Lower leg skin (tissue), 4 donors: ENCODE measurements at regions not wholly inside any gene's neighbourhood (a gene's known extent, or its start where the extent isn't known, plus 50 kb on each side); places are given as distances from the start of the nearest gene placed in this dataset.

Experiments used
- DNase-seq, 2 donors: peaks; one replicate each; pipeline ENCODE4 v3.0.0-alpha.2; 2019; ENCODE audit warnings: low spot score in 2 of 2
- H3K4me3 ChIP-seq: fragments of 200-600 bp; sonication (generic); 2 replicates; pipeline ENCODE4 v1.5.1; 2017; ENCODE audit warnings: mild to moderate bottlenecking, low read depth; ENCODE audit not compliant: poor library complexity, severe bottlenecking
- CTCF ChIP-seq, 3 donors: fragments of 450-650 bp; IDR thresholded peaks; one replicate each; pipeline ENCODE4 v1.5.1; 2016; ENCODE audit warnings: antibody characterized with exemption in 3 of 3, mild to moderate bottlenecking in 3 of 3, moderate library complexity in 2 of 3
- POLR2A ChIP-seq, 2 donors: fragments of 450-650 bp; IDR thresholded peaks; one replicate each; pipeline ENCODE4 v1.6.1; 2016 to 2017; ENCODE audit warnings: antibody characterized with exemption in 2 of 2, mild to moderate bottlenecking in 1 of 2, moderate library complexity in 1 of 2
- WGBS, 2 donors: methylation state at CpG; one replicate each; pipeline ENCODE4 v1.1.5; 2018; 5-methylcytosine and 5-hydroxymethylcytosine counted together
- intact Hi-C: fragments of 100-400 bp; cut with DNase I; formaldehyde crosslinking; loops from one replicate; pipeline ENCODE4 v1.15.0; 2023; ENCODE audit warnings: low total_unique reads

- intact Hi-C loops = no loop called here
These were observed 613.0 kb upstream of the B3GALT2 start for GRCh38 chr1:193799371-193799770.

GRCh38 chr1:193794239-193794638 lies 607.8 kb upstream of the B3GALT2 start:
- intact Hi-C loops = no loop called here
- TF ChIP-seq POLR2A (IDR thresholded peaks at IDR 0.05) = no peak
- no peak for TF ChIP-seq CTCF (IDR thresholded peaks at IDR 0.05)
- 67 to 69% methylated on average over 4 of the region's 4 CpGs for WGBS, 2 donors

More at GRCh38 chr1:193799371-193799770, 613.0 kb upstream of the B3GALT2 start:
- DNase-seq = no peak
- TF ChIP-seq CTCF (IDR thresholded peaks at IDR 0.05) = no peak
- no peak for TF ChIP-seq POLR2A (IDR thresholded peaks at IDR 0.05)
- 91 to 95% methylated on average over 2 of the region's 2 CpGs for WGBS, 2 donors
- no peak overlapping the region for H3K4me3 ChIP-seq

GRCh38 chr1:193791746-193792145 lies 605.3 kb upstream of the B3GALT2 start:
- TF ChIP-seq POLR2A (IDR thresholded peaks at IDR 0.05) = no peak
- TF ChIP-seq CTCF (IDR thresholded peaks at IDR 0.05) = no peak
- no peak overlapping the region for H3K4me3 ChIP-seq
- 63 to 74% methylated on average over 3 of the region's 3 CpGs for WGBS, 2 donors
- intact Hi-C loops = no loop called here
- DNase-seq = no peak

More at GRCh38 chr1:193794239-193794638, 607.8 kb upstream of the B3GALT2 start:
- no peak overlapping the region for H3K4me3 ChIP-seq
- DNase-seq = no peak

- TF ChIP-seq POLR2A (IDR thresholded peaks at IDR 0.05) (no peak), CTCF (IDR thresholded peaks at IDR 0.05) (no peak)
- no peak overlapping the region for H3K4me3 ChIP-seq
- intact Hi-C loops = no loop called here
- DNase-seq = no peak
- WGBS, 2 donors = 46 to 86% methylated on average over 2 of the region's 2 CpGs
These were observed 600.6 kb upstream of the B3GALT2 start for GRCh38 chr1:193787061-193787460.

GRCh38 chr1:193785850-193786420 lies 599.5 kb upstream of the B3GALT2 start:
- intact Hi-C loops = no loop called here
- H3K4me3 ChIP-seq = no peak overlapping the region
- 60 to 61% methylated on average over 3 of the region's 3 CpGs for WGBS, 2 donors
- no peak for DNase-seq
- TF ChIP-seq POLR2A (IDR thresholded peaks at IDR 0.05) (no peak), CTCF (IDR thresholded peaks at IDR 0.05) (no peak)
